ENCODE measurements at regions not wholly inside any gene's neighbourhood (a gene's known extent, or its start where the extent isn't known, plus 50 kb on each side); places are given as distances from the start of the nearest gene placed in this dataset.

GRCh38 chr12:84732828-84733340 lies 179.7 kb downstream of the SLC6A15 start:
- no peak for TF ChIP-seq CTCF (IDR thresholded peaks at IDR 0.05)
- no peak for TF ChIP-seq EP300 (IDR thresholded peaks at IDR 0.05)
- TF ChIP-seq POLR2AphosphoS5 (IDR thresholded peaks at IDR 0.05), result no peak
- no peak for TF ChIP-seq POLR2A (IDR thresholded peaks at IDR 0.05)
